GM19395 (cell line): ENCODE measurements at regions not wholly inside any gene's neighbourhood (a gene's known extent, or its start where the extent isn't known, plus 50 kb on each side); places are given as distances from the start of the nearest gene placed in this dataset.
"Not testable (repeated sequence)": the region's sequence is repeated elsewhere in the genome, so short reads cannot be mapped to it uniquely, and the experiment has no call there.

Experiments
- ATAC-seq: cut with Tn5 transposase; IDR thresholded peaks from one replicate; pipeline ENCODE4 v1.9.1; 2021; ENCODE audit warnings: mild to moderate bottlenecking, moderate library complexity; ENCODE audit not compliant: unreplicated experiment

DNA sequence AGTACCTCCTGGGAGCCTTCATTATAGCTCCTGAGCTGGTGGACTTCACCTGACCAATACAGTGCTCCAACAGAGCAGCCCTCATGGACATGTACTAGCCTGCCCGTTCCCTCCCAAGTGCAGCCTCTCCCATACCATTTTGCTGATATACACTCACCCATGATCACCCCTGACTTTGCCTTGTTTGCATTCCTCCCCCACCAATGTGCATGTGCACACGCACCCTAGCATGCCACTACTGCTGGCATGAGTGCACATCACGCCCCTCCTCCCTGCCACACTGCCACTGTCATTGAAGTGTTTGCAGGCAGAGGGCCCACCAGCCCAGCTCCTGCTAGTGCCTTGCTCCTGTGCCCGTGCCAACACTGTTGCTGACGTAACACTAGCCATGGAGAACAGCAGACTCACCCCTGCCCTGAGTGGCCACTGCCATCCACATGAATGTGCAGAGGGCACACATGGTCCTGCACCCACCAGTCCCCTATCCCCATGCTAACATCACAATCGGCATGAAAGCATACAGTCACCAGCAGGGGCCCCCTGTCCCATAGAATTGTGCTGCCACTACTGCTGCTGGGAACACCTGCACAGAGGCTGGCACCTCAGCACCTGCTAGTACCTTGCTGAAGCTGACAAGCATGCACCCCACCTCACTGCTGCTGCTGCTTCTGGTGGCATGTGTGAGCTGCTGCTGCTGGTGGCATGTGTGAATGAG, 110.3 kb downstream of the SINHCAF start:
- no peak for ATAC-seq

DNA sequence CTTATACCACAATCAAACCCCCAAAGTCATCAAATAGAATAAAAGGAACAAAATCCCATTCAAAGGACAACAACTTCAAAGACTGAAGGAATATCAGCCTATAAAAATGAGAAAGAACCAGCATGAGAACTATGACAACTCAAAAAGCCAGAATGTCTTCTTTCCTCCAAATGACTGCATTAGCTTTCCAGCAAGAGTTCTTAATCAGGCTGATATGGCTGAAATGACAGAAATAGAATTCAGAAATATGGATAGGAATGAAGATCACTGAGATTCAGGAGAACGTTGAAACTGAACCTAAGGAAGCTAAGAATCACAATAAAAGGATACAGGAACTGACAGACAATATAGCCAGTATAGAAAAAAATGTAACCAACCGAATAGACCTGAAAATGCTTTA, 109.5 kb downstream of the SINHCAF start:
- ATAC-seq, result no peak

GRCh38 chr12:31217356-31218130, 108.4 kb downstream of the SINHCAF start:
- ATAC-seq, result no peak

DNA sequence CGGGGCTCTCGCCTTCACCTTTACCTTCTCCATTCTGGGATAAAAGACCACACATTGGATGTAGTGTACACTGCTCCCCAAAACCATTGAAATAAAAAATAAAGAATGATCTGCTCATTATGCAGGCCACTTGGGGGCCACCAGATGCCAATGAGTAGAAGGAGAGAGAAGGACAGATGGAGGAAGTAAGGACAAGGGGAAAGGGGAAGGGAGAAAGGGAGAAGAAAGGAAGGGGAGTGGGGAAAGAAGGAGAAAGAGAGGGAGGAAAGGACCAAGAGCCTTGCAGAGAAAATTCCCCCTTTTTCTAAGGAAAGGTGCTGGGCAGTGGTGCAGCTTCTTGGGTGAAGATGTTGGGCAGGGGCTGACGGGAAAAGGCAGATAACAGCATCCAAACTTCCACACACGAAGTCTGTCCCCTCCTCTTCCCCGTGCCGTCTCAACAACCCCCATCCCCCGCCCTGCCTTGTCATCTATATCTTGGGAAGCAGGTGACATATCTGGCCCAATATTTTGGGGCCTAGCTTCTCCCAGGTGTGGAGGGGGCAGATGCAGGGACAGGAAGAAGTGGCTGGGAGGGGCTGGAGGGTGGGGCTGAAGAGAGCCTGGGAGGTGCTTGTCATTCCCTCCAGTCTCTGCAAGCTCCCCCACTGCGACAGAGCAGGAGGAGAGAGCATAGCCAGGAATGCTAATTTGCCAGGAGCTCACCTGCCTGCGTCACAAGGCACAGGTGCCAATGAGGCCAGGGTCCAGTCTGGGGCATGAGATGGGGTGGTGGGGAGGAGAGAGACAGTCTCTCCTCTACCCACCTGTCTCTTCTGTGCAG, 107.5 kb downstream of the SINHCAF start:
- ATAC-seq, result no peak

DNA sequence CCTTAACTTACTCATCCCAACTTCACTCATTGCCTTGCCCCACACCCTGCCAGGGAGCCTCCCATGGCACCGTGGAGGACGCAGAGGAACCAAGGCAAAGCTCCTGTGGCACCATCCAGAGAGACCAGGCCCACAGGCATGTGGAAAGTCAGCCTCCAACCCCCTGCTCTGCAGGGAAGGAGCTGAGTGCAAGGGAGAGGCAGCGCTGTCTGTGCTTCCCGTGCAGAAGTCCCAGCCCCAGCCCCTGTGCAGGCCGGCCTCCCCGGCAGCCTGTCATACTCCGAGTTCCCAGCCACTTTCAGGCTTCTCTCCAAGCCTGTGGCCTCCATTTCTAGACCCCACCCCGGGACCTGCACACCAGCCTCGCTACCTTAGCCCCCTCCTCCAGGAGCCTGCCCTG, 106.4 kb downstream of the SINHCAF start:
- no peak for ATAC-seq

GRCh38 chr12:31220061-31220460, 105.9 kb downstream of the SINHCAF start:
- no peak for ATAC-seq

GRCh38 chr12:31220633-31221550, 105.1 kb downstream of the SINHCAF start:
- ATAC-seq, result no peak

DNA sequence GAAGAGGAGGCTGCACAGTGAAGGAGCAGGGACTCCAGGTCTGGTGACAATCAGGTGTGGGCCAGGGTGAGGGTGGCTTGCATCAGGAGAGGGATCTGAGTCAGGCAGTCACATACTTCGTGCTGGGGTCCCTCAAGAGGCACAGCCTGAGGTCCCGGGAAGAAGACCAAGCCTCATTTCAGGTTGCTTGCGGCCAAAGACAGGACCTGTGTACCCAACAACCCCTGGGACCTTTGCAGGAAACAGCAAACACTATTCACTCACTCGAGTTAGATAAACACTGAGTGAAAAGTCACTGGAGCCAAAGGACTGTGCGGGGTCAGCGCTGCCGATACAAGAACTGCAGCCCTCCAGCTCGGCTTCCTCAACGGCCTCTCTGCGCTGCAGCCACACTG, 104.4 kb downstream of the SINHCAF start:
- ATAC-seq, result no peak

DNA sequence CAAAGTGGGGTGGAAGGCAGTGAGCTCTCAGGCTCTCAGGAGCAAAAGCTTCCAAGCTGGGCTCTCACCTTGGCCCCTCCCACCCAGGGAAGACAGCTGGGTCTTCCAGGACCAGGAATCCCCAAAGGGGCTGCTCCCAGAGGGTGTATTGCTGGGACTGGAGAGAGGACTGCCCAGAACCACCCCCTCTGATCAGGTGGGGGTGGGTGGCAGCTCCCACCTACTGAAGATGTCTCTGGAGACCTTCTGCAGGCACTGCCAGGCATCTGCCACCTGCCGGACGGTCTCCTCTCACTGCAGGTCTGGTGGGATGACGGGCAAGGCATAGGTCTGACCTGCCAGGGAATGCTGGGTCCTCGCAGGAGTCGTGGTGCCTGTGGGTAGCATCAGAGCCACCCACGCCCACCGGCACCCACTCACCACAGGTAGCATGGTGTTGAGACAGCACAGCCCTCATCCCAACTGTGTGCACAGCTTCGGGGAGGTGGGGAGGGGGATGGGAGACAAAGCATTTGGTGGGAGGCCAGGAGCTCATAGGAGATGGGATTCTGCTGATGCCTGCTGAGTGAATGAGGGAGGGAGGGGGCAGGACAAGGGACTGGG, 103.2 kb downstream of the SINHCAF start:
- ATAC-seq, result no peak

DNA sequence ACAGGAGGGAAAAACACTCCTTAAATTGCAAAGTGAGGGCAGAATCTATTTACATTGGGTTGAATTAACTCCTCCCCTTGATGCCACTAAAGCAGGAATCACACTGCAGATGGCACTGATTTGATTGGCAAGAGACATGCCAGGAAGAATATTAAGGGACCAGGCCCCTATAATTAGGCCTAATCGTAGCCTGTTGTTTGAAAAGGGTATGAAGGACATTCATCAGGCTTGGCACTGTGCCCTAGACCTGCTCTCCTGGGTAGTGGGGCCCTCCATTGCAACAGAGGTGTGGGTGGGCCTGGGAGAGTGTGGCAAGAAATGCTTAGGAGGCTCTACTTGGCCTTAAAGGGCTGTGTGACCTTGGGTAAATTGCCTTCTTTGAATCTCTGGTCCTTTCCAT, 102.3 kb downstream of the SINHCAF start:
- not testable (repeated sequence) for ATAC-seq

- ATAC-seq, result no peak
These were observed 101.0 kb downstream of the SINHCAF start for GRCh38 chr12:31224768-31225448.

DNA sequence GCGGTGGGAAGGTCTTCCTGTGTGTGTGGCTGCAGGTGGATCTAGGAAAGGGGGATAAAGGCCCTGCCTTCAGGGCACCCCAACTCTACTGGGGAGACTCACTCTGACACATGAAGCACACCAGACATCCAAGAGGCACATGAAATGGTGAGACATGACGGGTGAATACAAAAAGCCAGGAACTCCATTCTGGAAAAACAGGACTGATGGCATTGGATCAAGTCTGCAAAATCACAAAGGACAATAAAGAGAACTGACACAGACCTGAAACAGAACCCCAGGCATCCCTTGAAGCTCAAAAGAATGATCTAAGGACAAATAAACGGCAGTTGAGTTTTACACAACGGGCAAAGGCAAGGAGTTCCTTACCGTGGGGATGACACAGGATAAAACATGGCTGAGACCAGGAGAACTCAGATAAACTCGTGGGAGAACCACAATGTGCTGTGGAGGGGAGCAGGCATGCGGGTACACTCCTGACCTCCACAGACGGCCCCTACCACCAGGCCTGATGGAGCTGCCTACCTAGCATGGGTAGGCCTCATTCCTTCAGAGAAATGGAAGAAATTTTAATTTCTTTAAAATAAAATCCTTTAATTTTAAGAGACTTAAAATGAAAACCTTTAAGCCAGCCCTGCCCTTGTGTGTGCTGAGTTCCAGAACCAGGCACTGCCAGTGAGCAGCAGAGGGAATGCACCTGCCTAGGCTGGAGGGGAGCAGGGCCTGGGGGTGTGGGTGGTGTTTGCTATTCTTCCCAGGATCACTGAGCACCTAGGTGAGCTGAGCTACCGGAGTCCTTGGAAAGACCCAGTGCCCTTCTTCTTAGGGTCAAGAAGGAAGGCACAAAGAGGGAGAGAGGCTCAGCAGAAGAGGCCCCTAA, 100.1 kb downstream of the SINHCAF start:
- no peak for ATAC-seq

- no peak for ATAC-seq
These were observed 99.3 kb downstream of the SINHCAF start for GRCh38 chr12:31226639-31227038.

DNA sequence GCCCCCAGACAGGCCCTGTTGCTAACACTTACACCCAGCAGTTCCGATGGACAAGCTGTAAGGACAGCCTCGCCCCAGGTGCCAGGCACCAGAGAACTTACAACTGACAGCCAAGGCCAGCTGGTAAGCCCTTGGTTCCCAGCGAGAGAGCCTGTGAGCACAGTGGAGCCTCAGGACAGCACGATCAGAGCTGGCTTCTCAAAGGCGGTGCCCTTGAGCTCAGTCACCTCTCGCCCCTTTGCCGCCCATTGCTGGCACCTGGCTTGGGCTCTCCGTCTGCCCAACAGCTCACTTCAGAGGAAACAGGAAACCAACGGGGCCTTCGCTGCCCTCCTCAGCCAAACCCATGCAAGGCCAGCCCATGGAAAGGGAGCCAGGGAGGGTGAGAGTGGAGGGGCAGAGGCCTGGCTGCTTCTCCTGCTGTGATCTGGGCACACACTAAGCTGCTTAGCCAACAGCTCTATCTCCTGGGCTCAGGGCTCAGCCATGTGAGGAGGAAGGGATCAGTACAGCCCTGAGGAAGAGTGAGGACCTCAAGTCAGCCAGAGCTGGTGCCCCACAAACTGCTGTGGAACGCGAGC, 98.5 kb downstream of the SINHCAF start:
- ATAC-seq, result no peak

DNA sequence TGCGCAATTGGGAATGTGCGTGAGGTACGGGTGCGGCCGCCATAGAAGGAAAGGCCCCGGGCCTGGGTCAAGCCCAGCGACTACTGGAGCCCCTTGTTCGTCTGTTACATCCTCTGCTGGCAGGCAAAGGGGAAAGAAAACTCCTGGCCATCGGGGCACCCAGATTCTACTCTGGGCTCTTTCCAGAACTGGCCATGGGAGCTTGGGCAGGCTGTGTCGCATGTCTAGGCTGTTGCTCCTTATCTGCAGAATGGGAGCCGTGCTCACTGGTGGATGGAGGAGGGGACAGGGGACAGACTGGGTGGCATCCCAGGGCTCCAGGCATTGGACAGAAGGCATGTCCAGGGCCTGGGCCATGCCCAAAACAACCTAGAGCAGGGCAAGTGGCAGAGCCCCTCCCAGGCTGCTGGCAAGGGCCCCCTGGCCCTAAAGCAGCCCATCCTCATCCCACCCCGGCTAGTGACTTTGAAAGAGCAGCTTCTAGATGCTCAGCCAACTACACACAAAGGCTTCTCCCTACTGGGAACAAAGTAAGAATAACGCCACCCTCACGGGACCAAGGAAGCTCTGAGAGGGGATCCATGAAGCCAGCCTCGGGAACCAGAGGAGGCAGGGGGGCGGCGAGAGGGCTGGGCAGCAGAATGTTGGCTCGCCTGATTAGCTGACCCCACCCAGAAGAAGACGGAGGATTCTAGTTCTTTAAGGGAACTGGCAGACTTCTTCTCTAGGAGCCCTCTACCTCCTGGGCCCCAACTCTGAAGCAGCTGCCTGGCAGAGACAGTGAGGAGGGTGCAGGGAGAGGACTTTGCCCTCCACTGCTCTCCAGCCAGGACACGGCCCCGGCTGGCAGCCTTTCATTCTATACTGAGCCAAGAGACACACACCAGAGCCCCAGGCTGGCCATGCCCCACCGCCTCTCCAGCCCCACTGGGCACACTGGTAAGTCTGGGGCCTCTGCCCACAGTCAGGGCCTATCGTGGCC, 96.8 kb downstream of the SINHCAF start:
- ATAC-seq, result no peak

DNA sequence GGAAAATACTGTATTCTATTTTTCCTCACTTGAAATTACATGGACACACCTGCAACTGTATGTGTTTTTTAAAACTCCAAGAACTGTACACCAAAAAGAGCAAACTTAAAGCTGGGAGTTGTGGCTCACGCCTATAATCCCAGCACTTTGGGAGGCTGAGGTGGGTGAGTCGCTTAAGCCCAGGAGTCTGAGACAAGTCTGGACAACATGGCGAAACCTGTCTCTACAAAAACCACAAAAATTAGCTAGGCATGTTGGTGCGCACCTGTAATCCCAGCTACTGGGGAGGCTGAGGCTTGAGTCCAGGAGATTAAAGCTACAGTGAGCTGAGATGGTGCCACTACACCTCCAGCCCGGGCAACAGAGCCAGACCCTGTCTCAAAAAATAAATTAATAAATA, 95.9 kb downstream of the SINHCAF start:
- ATAC-seq, result no peak
